ENCODE measurements at regions not wholly inside any gene's neighbourhood (a gene's known extent, or its start where the extent isn't known, plus 50 kb on each side); places are given as distances from the start of the nearest gene placed in this dataset.

- H3K27ac Mint-ChIP-seq, result no peak overlapping the region
- ATAC-seq (ENCODE audit: low read depth in 2 of 2) (no peak), DNase-seq (no peak)
- H3K36me3 Mint-ChIP-seq, result no peaks in the 10 kb centered on the region
- H3K36me3 ChIP-seq (ENCODE audit: control insufficient read depth, insufficient read depth, low read length), result no peaks in the 10 kb centered on the region
- H3K4me1 ChIP-seq (ENCODE audit: control insufficient read depth, insufficient read depth, low read length, poor library complexity, severe bottlenecking), result no peaks in the 10 kb centered on the region
- H3K27me3 Mint-ChIP-seq, result no peaks in the 10 kb centered on the region
- no peak overlapping the region for H3K4me3 Mint-ChIP-seq
- no peaks in the 10 kb centered on the region for H3K27me3 ChIP-seq (ENCODE audit: control insufficient read depth, insufficient read depth, low read length)
- peaks cover 0 to 4% (median 0%) of the 10 kb centered on the region in 7 donors for H3K9me3 Mint-ChIP-seq
- no peak overlapping the region for H3K4me3 ChIP-seq (ENCODE audit: low read depth, low read length)
- no peaks in the 10 kb centered on the region for H3K9me3 ChIP-seq (ENCODE audit: control insufficient read depth in 2 of 2, low read length in 2 of 2)
- H3K4me1 Mint-ChIP-seq, result no peaks in the 10 kb centered on the region
- no peak overlapping the region for H3K27ac ChIP-seq (ENCODE audit: insufficient read depth, low read length, poor library complexity, severe bottlenecking)
These were observed 647.8 kb upstream of the RAB6C start for GRCh38 chr2:129331638-129332037.

- ATAC-seq (ENCODE audit: low read depth in 2 of 2) (no peak), DNase-seq (no peak)
- Histone ChIP-seq H3K9me3 (ENCODE audit: control insufficient read depth in 2 of 2, low read length in 2 of 2) (no peaks in the 10 kb centered on the region), H3K36me3 (ENCODE audit: control insufficient read depth, insufficient read depth, low read length) (no peaks in the 10 kb centered on the region), H3K4me1 (ENCODE audit: control insufficient read depth, insufficient read depth, low read length, poor library complexity, severe bottlenecking) (no peaks in the 10 kb centered on the region), H3K4me3 (ENCODE audit: low read depth, low read length) (no peak overlapping the region), H3K27ac (ENCODE audit: insufficient read depth, low read length, poor library complexity, severe bottlenecking) (no peak overlapping the region), H3K27me3 (ENCODE audit: control insufficient read depth, insufficient read depth, low read length) (no peaks in the 10 kb centered on the region)
- H3K4me3 Mint-ChIP-seq, result no peak overlapping the region
- H3K36me3 Mint-ChIP-seq, result no peaks in the 10 kb centered on the region
- H3K27me3 Mint-ChIP-seq, result no peaks in the 10 kb centered on the region
- peaks cover 0 to 3% (median 2%) of the 10 kb centered on the region in 7 donors for H3K9me3 Mint-ChIP-seq
- H3K27ac Mint-ChIP-seq, result no peak overlapping the region
- H3K4me1 Mint-ChIP-seq, result no peaks in the 10 kb centered on the region
These were observed 645.3 kb upstream of the RAB6C start for GRCh38 chr2:129334128-129334527.

GRCh38 chr2:129334696-129335410, 644.6 kb upstream of the RAB6C start:
- Histone ChIP-seq H3K9me3 (ENCODE audit: control insufficient read depth in 2 of 2, low read length in 2 of 2) (no peaks in the 10 kb centered on the region), H3K4me3 (ENCODE audit: low read depth, low read length) (no peak overlapping the region), H3K36me3 (ENCODE audit: control insufficient read depth, insufficient read depth, low read length) (no peaks in the 10 kb centered on the region), H3K4me1 (ENCODE audit: control insufficient read depth, insufficient read depth, low read length, poor library complexity, severe bottlenecking) (no peaks in the 10 kb centered on the region), H3K27ac (ENCODE audit: insufficient read depth, low read length, poor library complexity, severe bottlenecking) (no peak overlapping the region), H3K27me3 (ENCODE audit: control insufficient read depth, insufficient read depth, low read length) (no peaks in the 10 kb centered on the region)
- ATAC-seq (ENCODE audit: low read depth in 2 of 2) (no peak), DNase-seq (no peak)
- Mint-ChIP-seq H3K4me1 (no peaks in the 10 kb centered on the region), H3K4me3 (no peak overlapping the region), H3K36me3 (no peaks in the 10 kb centered on the region), H3K9me3 (peaks cover 0 to 9% (median 1%) of the 10 kb centered on the region in 7 donors), H3K27ac (no peak overlapping the region), H3K27me3 (no peaks in the 10 kb centered on the region)

DNA sequence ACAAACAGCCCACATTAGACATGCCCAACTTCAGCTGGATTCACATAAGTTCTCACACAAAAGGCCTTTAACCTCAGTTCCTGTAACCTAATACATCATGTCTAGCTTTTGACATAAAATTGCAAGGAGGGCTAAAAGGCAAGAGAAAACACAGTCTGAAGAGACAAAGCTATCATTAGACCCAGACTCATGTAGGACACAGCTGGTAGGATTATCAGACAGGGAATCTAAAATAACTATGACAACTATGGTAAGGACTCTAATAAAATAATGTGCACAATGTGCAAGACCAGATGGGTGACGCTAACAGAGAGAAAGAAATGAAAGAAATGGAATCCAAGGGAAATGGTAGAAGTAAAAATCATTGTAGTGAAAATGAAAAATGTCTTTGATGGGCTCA, 643.2 kb upstream of the RAB6C start:
- no peak overlapping the region for H3K4me3 Mint-ChIP-seq
- Histone ChIP-seq H3K27me3 (ENCODE audit: control insufficient read depth, insufficient read depth, low read length) (no peaks in the 10 kb centered on the region), H3K4me3 (ENCODE audit: low read depth, low read length) (no peak overlapping the region), H3K36me3 (ENCODE audit: control insufficient read depth, insufficient read depth, low read length) (no peaks in the 10 kb centered on the region), H3K4me1 (ENCODE audit: control insufficient read depth, insufficient read depth, low read length, poor library complexity, severe bottlenecking) (no peaks in the 10 kb centered on the region), H3K27ac (ENCODE audit: insufficient read depth, low read length, poor library complexity, severe bottlenecking) (no peak overlapping the region), H3K9me3 (ENCODE audit: control insufficient read depth in 2 of 2, low read length in 2 of 2) (no peaks in the 10 kb centered on the region)
- peaks cover 0 to 14% (median 2%) of the 10 kb centered on the region in 7 donors for H3K9me3 Mint-ChIP-seq
- no peaks in the 10 kb centered on the region for H3K36me3 Mint-ChIP-seq
- no peak overlapping the region for H3K27ac Mint-ChIP-seq
- no peaks in the 10 kb centered on the region for H3K27me3 Mint-ChIP-seq
- no peaks in the 10 kb centered on the region for H3K4me1 Mint-ChIP-seq
- DNase-seq, result no peak
- no peak for ATAC-seq (ENCODE audit: low read depth in 2 of 2)

GRCh38 chr2:129337076-129337475, 642.4 kb upstream of the RAB6C start:
- peaks cover 0 to 17% (median 4%) of the 10 kb centered on the region in 7 donors for H3K9me3 Mint-ChIP-seq
- no peaks in the 10 kb centered on the region for H3K27me3 Mint-ChIP-seq

GRCh38 chr2:129345540-129345939, 633.9 kb upstream of the RAB6C start:
- H3K4me1 ChIP-seq (ENCODE audit: control insufficient read depth, insufficient read depth, low read length, poor library complexity, severe bottlenecking), result no peaks in the 10 kb centered on the region
- H3K4me3 Mint-ChIP-seq, result no peak overlapping the region
- H3K27ac ChIP-seq (ENCODE audit: insufficient read depth, low read length, poor library complexity, severe bottlenecking), result no peak overlapping the region
- H3K4me1 Mint-ChIP-seq, result no peaks in the 10 kb centered on the region
- DNase-seq, result no peak
- H3K9me3 Mint-ChIP-seq, result peaks cover 0 to 8% (median 4%) of the 10 kb centered on the region in 7 donors
- H3K9me3 ChIP-seq (ENCODE audit: control insufficient read depth in 2 of 2, low read length in 2 of 2), result no peaks in the 10 kb centered on the region
- H3K36me3 ChIP-seq (ENCODE audit: control insufficient read depth, insufficient read depth, low read length), result no peaks in the 10 kb centered on the region
- no peaks in the 10 kb centered on the region for H3K27me3 ChIP-seq (ENCODE audit: control insufficient read depth, insufficient read depth, low read length)
- no peaks in the 10 kb centered on the region for H3K27me3 Mint-ChIP-seq
- no peak for ATAC-seq (ENCODE audit: low read depth in 2 of 2)
- no peaks in the 10 kb centered on the region for H3K36me3 Mint-ChIP-seq
- no peak overlapping the region for H3K27ac Mint-ChIP-seq
- no peak overlapping the region for H3K4me3 ChIP-seq (ENCODE audit: low read depth, low read length)

More at GRCh38 chr2:129337076-129337475, 642.4 kb upstream of the RAB6C start:
- DNase-seq (no peak), ATAC-seq (ENCODE audit: low read depth in 2 of 2) (no peak)
- Histone ChIP-seq H3K27me3 (ENCODE audit: control insufficient read depth, insufficient read depth, low read length) (no peaks in the 10 kb centered on the region), H3K4me1 (ENCODE audit: control insufficient read depth, insufficient read depth, low read length, poor library complexity, severe bottlenecking) (no peaks in the 10 kb centered on the region), H3K4me3 (ENCODE audit: low read depth, low read length) (no peak overlapping the region), H3K9me3 (ENCODE audit: control insufficient read depth in 2 of 2, low read length in 2 of 2) (no peaks in the 10 kb centered on the region), H3K36me3 (ENCODE audit: control insufficient read depth, insufficient read depth, low read length) (no peaks in the 10 kb centered on the region), H3K27ac (ENCODE audit: insufficient read depth, low read length, poor library complexity, severe bottlenecking) (no peak overlapping the region)
- Mint-ChIP-seq H3K4me1 (no peaks in the 10 kb centered on the region), H3K4me3 (no peak overlapping the region), H3K36me3 (no peaks in the 10 kb centered on the region), H3K27ac (no peak overlapping the region)

DNA sequence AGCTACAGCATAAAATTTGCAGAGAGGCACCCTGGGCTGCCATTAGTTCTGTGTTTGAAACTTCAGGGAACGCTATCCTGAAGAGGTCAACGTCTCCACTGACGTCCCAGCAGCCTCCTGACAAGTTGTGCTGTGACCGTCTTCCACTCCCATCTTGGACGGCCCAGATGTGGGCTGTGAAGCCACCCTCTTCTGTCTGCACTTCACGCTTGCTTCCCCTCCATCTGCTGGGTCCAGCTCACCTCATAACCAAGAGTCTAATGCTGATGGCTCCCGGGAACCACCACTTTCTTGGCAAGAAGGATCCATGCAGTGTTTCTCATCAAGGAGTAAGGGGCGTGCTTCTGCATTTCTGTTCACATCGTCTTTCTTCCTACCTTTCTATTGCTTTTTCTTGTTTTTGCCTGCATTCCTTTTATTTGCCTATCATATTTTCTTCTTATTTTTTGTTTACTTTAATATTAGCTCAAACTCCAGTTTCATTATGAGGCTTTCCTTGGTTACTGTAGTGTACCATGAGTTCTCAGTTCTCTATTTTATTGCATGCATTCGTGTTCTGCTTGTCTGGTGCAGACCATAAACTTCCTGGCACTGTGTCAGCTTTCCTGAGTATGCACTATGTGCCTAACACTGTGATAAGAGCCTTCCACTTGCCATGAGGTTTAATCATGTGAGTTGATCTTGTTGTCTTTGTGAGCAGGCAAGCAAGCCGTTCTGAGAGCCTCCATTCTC, 631.8 kb upstream of the RAB6C start:
- H3K36me3 ChIP-seq (ENCODE audit: control insufficient read depth, insufficient read depth, low read length), result no peaks in the 10 kb centered on the region
- no peaks in the 10 kb centered on the region for H3K27me3 ChIP-seq (ENCODE audit: control insufficient read depth, insufficient read depth, low read length)
- H3K4me3 ChIP-seq (ENCODE audit: low read depth, low read length), result no peak overlapping the region
- no peak for ATAC-seq (ENCODE audit: low read depth in 2 of 2)
- no peak for DNase-seq
- H3K27ac Mint-ChIP-seq, result no peak overlapping the region
- no peaks in the 10 kb centered on the region for H3K4me1 Mint-ChIP-seq
- H3K4me3 Mint-ChIP-seq, result no peak overlapping the region
- peaks cover 0 to 5% (median 1%) of the 10 kb centered on the region in 7 donors for H3K9me3 Mint-ChIP-seq
- no peaks in the 10 kb centered on the region for H3K36me3 Mint-ChIP-seq
- H3K4me1 ChIP-seq (ENCODE audit: control insufficient read depth, insufficient read depth, low read length, poor library complexity, severe bottlenecking), result no peaks in the 10 kb centered on the region
- no peak overlapping the region for H3K27ac ChIP-seq (ENCODE audit: insufficient read depth, low read length, poor library complexity, severe bottlenecking)
- no peaks in the 10 kb centered on the region for H3K9me3 ChIP-seq (ENCODE audit: control insufficient read depth in 2 of 2, low read length in 2 of 2)
- H3K27me3 Mint-ChIP-seq, result no peaks in the 10 kb centered on the region

DNA sequence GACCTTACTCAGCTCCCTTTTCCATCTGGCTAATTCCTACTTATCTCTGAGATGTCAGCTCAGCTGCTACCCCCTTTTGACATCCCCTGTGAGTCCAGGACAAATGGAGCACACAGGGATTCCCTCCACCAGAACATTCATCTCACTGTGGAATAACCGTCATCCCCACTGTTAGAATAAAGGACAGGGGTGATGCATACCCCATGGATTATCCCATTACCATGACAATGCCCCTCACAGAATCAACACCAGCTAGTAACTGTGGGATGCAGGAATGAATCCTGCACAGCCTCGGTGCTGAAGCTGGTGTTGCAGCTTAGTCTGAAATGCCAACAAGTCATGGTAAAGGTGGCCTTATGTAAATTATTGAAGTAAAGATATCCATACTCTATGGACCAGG, 624.8 kb upstream of the RAB6C start:
- Mint-ChIP-seq H3K4me1 (no peaks in the 10 kb centered on the region), H3K9me3 (peaks cover 0 to 9% (median 2%) of the 10 kb centered on the region in 7 donors), H3K27me3 (no peaks in the 10 kb centered on the region), H3K4me3 (no peak overlapping the region), H3K36me3 (no peaks in the 10 kb centered on the region), H3K27ac (no peak overlapping the region)
- ATAC-seq (ENCODE audit: low read depth in 2 of 2) (no peak), DNase-seq (no peak)
- Histone ChIP-seq H3K4me1 (ENCODE audit: control insufficient read depth, insufficient read depth, low read length, poor library complexity, severe bottlenecking) (no peaks in the 10 kb centered on the region), H3K36me3 (ENCODE audit: control insufficient read depth, insufficient read depth, low read length) (no peaks in the 10 kb centered on the region), H3K27me3 (ENCODE audit: control insufficient read depth, insufficient read depth, low read length) (no peaks in the 10 kb centered on the region), H3K4me3 (ENCODE audit: low read depth, low read length) (no peak overlapping the region), H3K27ac (ENCODE audit: insufficient read depth, low read length, poor library complexity, severe bottlenecking) (no peak overlapping the region), H3K9me3 (ENCODE audit: control insufficient read depth in 2 of 2, low read length in 2 of 2) (no peaks in the 10 kb centered on the region)

All from CD4-positive, CD25-positive, alpha-beta regulatory T cell (primary cell).